Uterus (tissue), 3 donors: ENCODE measurements at regions not wholly inside any gene's neighbourhood (a gene's known extent, or its start where the extent isn't known, plus 50 kb on each side); places are given as distances from the start of the nearest gene placed in this dataset.

ENCODE experiments used
- DNase-seq, 2 donors: peaks; one replicate each; pipeline ENCODE4 v3.0.0-alpha.2; 2019 to 2020
- H3K27ac ChIP-seq, 2 donors: fragments of 200-600 bp; sonication (generic); 1 replicate in 1 of 2; 2 replicates in 1 of 2; pipeline ENCODE4 v1.5.1; 2016 to 2018
- H3K27me3 ChIP-seq, 2 donors: fragments of 200-600 bp; sonication (generic); one replicate each; pipeline ENCODE4 v1.5.1; 2018 to 2019; ENCODE audit warnings: control low read depth in 1 of 2
- H3K36me3 ChIP-seq, 2 donors: fragments of 200-600 bp; sonication (generic); one replicate each; pipeline ENCODE4 v1.5.1; 2019; ENCODE audit warnings: control low read depth in 1 of 2
- H3K4me1 ChIP-seq, 2 donors: fragments of 200-600 bp; sonication (generic); one replicate each; pipeline ENCODE4 v1.5.1; 2018 to 2019; ENCODE audit warnings: control low read depth in 1 of 2
- H3K4me3 ChIP-seq, 2 donors: fragments of 200-600 bp; sonication (generic); 1 replicate in 1 of 2; 2 replicates in 1 of 2; pipeline ENCODE4 v1.5.1; 2018 to 2019; ENCODE audit warnings: mild to moderate bottlenecking in 1 of 2
- H3K9me3 ChIP-seq, 2 donors: fragments of 200-600 bp; sonication (generic); one replicate each; pipeline ENCODE4 v1.5.1; 2019; ENCODE audit warnings: control low read depth in 1 of 2
- CTCF ChIP-seq, 4 experiments: fragments of 200-600 bp in 2 of 4; fragments of 450-650 bp in 2 of 4; sonication (generic) in 2 of 4; IDR thresholded peaks; one replicate each; pipeline ENCODE4 v1.5.1; 2016 to 2019; ENCODE audit warnings: antibody characterized with exemption in 4 of 4, mild to moderate bottlenecking in 2 of 4, moderate library complexity in 1 of 4
- POLR2A ChIP-seq, 2 donors: fragments of 450-650 bp; IDR thresholded peaks; one replicate each; pipeline ENCODE4 v1.6.1; 2016; ENCODE audit warnings: antibody characterized with exemption in 2 of 2, mild to moderate bottlenecking in 1 of 2, moderate library complexity in 1 of 2
- intact Hi-C: fragments of 100-400 bp; cut with DNase I; formaldehyde crosslinking; loops from one replicate; pipeline ENCODE4 v1.15.1; 2023; ENCODE audit warnings: low total_unique reads
- donor health status: DM: yes; HTN: yes; CAD: no.

- H3K27me3 ChIP-seq: no peaks in the 10 kb centered on the region
- no peaks in the 10 kb centered on the region for H3K4me1 ChIP-seq
- TF ChIP-seq CTCF (IDR thresholded peaks at IDR 0.05) (no peak), POLR2A (IDR thresholded peaks at IDR 0.05) (no peak)
- no peak overlapping the region for H3K27ac ChIP-seq
- intact Hi-C loops: no loop called here
- no peak overlapping the region for H3K4me3 ChIP-seq
- peaks cover 0 to 3% of the 10 kb centered on the region in 2 donors for H3K36me3 ChIP-seq
- no peaks in the 10 kb centered on the region for H3K9me3 ChIP-seq
- no peak for DNase-seq
These were observed 666.0 kb downstream of the MECOM start for GRCh38 chr3:168997488-168997887.

- no peak for DNase-seq
- no peaks in the 10 kb centered on the region for H3K27me3 ChIP-seq
- no peak overlapping the region for H3K27ac ChIP-seq
- no peak for TF ChIP-seq CTCF (IDR thresholded peaks at IDR 0.05)
- no peaks in the 10 kb centered on the region for H3K9me3 ChIP-seq
- H3K36me3 ChIP-seq: peaks cover 0 to 3% of the 10 kb centered on the region in 2 donors
- intact Hi-C loops: no loop called here
- H3K4me3 ChIP-seq: no peak overlapping the region
- no peaks in the 10 kb centered on the region for H3K4me1 ChIP-seq
These were observed 666.9 kb downstream of the MECOM start for GRCh38 chr3:168996622-168997021.

GRCh38 chr3:168995129-168995528 is 668.4 kb downstream of the MECOM start:
- Histone ChIP-seq H3K9me3 (no peaks in the 10 kb centered on the region), H3K4me1 (no peaks in the 10 kb centered on the region), H3K27ac (no peak overlapping the region), H3K36me3 (peaks cover 0 to 3% of the 10 kb centered on the region in 2 donors), H3K27me3 (no peaks in the 10 kb centered on the region), H3K4me3 (no peak overlapping the region)
- intact Hi-C loops: no loop called here
- no peak for TF ChIP-seq CTCF (IDR thresholded peaks at IDR 0.05)
- TF ChIP-seq POLR2A (IDR thresholded peaks at IDR 0.05): no peak
- no peak for DNase-seq

- no peaks in the 10 kb centered on the region for H3K9me3 ChIP-seq
- no peak for TF ChIP-seq POLR2A (IDR thresholded peaks at IDR 0.05)
- no peaks in the 10 kb centered on the region for H3K27me3 ChIP-seq
- peaks cover 0 to 3% of the 10 kb centered on the region in 2 donors for H3K36me3 ChIP-seq
- no peak overlapping the region for H3K27ac ChIP-seq
- DNase-seq: no peak
- H3K4me1 ChIP-seq: no peaks in the 10 kb centered on the region
- no peak overlapping the region for H3K4me3 ChIP-seq
- intact Hi-C loops: no loop called here
These were observed 671.7 kb downstream of the MECOM start for GRCh38 chr3:168991803-168992202.

GRCh38 chr3:168990621-168991020 is 672.9 kb downstream of the MECOM start:
- H3K4me3 ChIP-seq: no peak overlapping the region
- H3K27ac ChIP-seq: no peak overlapping the region
- no peaks in the 10 kb centered on the region for H3K9me3 ChIP-seq
- DNase-seq: no peak
- no peaks in the 10 kb centered on the region for H3K27me3 ChIP-seq
- H3K36me3 ChIP-seq: peaks cover 0 to 3% of the 10 kb centered on the region in 2 donors
- no peak for TF ChIP-seq CTCF (IDR thresholded peaks at IDR 0.05)
- TF ChIP-seq POLR2A (IDR thresholded peaks at IDR 0.05): no peak
- intact Hi-C loops: no loop called here
- H3K4me1 ChIP-seq: no peaks in the 10 kb centered on the region

- H3K27ac ChIP-seq: no peak overlapping the region
- H3K9me3 ChIP-seq: no peaks in the 10 kb centered on the region
- no peak overlapping the region for H3K4me3 ChIP-seq
- DNase-seq: no peak
- no peaks in the 10 kb centered on the region for H3K4me1 ChIP-seq
- peaks cover 0 to 3% of the 10 kb centered on the region in 2 donors for H3K36me3 ChIP-seq
- TF ChIP-seq CTCF (IDR thresholded peaks at IDR 0.05) (no peak), POLR2A (IDR thresholded peaks at IDR 0.05) (no peak)
- no peaks in the 10 kb centered on the region for H3K27me3 ChIP-seq
- intact Hi-C loops: no loop called here
These were observed 673.4 kb downstream of the MECOM start for GRCh38 chr3:168990134-168990533.
